GF-D8 (cell line): ENCODE measurements at regions not wholly inside any gene's neighbourhood (a gene's known extent, or its start where the extent isn't known, plus 50 kb on each side); places are given as distances from the start of the nearest gene placed in this dataset.

ENCODE experiments used
- DNase-seq: peaks from one replicate; lab custom pipeline; 2025; lab: John Stamatoyannopoulos, UW

DNA sequence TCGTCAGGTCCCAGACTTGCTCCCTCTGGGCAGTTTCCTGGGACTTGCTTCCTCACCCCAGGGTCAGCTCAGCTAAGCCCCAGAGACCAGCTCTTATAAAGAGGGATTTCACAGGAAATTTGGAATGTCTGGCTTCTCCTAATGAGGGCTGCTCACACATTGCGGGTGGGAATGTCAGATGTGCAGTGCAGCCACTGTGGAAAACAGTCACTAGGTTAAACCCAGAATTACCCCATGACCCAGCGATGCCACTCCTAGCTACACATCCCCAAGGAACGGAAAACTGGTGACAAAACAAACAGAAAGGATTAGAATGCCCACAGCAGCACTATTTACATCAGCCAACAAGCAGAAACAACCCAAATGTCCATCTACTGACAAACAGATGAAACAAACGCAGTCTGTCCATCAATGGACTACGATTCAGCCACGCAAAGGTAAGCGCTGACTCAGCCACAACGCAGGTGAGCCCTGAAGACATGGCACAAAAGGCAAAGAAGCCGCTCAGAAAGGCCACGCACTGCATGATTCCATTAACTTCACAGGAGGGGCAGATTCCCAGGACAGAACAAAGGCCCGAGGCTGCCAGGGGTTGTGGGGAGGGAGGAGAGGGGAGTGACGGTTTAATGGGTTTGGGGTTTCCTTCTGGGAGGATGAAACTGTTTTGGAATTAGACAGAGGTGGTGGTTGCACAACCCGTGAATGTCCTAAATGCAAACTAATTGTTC lies 63.0 kb downstream of the NCOR2 start:
- no peak for DNase-seq

DNA sequence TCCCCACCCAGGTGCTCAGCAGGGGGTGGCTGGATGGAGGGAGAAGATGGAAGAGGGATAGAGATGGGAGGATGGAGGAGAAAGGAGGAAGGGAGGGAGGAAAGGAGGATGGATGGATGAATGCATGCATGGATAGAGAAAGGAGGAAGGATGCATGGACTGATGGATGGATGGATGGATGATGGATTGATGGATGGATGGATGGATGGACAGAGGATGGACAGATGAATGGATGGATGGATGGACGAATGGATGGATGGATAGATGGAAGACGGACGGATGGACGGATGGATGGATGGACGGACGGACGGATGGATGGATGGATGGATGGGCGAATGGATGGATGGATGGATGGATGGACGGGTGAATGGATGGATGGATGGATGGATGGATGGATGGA lies 64.1 kb downstream of the NCOR2 start:
- DNase-seq = no peak

DNA sequence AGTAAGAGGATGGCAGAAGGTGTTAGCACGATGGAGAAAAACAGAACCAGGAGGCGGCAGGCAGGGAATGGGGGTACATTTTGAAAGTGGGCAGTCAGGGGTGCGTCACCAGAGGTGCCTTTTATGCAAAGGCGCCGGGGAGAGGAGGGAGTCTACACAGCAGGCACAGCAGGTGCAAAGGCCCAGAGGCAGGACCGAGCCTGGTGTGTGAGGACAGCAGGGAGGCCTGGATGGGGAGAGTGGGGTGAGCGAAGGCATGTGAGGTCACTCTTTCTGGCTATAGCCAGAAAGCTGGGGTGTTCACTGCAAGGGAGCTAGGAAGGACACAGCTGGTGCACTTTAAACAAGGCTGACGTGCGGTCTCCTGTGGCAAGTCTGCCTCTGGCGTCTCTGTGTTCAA lies 65.0 kb downstream of the NCOR2 start:
- DNase-seq = no peak

DNA sequence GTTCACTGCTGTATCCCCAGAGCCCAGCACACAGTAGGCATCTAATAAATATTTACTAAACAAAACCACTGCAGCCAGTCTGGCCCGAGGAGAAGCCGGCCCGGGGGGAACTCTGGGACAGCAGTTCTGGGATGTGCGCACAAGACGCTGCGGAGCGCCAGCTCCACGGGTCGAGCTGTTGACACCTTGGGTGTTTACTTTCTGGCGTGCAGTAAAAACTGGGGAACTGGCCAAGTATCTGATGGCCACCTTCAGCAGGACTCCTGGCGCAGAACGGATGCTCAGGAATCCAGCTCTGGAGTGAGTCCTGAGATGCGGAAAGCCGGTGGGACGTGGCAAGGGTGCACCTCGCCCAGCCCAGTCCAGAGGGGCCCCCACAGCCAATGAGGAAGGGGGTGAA lies 65.6 kb downstream of the NCOR2 start:
- DNase-seq = no peak

DNA sequence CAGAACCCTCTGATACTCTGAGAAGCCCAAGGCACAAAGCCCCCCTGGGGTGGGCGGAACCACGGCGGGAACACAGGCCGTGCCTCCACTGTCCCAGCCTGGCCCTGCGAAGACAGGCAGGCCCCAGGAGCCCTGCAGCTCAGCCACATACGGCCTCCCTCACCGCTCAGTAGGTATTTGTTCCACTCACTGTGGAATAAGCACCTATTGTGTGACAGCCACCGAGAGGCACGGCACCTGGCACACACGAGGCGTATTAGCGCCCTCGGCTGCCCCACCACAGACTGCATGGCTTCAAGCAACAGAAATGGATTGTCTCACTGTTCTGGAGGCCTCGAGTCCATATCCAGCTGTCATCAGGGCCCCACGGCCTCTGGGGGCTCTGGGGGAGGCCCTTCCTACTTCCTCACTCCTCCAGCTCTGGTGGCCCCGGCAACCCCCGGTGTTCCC lies 66.3 kb downstream of the NCOR2 start:
- DNase-seq = no peak

DNA sequence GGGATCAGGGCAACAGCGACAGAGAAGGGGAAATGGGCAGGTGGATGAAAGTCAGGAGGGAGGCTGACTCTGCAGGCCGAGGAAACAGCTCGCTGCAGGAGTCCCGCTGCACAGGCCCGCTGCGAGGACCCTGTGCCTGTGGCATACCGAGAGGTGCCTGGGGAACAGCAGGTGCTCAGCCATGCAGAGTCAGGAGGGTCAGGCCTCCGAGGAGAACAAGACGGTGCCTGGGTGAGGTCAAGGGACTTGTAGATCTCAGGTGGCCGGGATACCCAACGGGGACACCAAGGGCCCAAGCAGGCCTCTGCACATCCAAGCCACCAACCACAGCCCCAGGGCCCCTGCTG lies 67.5 kb downstream of the NCOR2 start:
- no peak for DNase-seq

DNA sequence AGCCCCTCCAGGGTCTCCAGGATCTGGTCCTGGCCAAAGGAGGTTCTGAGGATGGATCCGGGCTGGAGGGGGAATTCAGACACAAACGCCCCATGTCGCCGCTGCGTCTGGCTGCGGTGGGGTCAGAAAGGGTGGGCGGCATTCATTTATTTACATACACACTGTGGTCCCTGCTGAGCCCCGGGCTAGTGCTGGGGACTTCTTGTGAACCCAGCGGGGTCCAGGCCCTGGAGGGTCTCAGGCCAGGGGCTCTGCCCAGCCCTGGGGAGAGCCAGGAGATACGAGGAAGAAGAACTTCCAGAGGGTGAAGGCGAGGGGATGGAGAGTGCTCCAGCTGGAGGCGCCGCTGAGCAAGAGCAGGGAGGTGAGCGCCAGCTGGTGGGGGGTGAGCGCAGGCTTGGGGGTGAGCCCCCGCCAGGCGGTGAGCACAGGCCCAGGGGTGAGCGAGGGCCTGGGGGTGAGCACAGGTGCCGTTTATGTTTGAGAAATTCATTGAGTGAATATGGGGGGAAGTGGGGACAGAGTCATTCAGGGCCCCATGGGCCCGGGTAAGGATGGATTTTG lies 68.1 kb downstream of the NCOR2 start:
- DNase-seq = no peak

DNA sequence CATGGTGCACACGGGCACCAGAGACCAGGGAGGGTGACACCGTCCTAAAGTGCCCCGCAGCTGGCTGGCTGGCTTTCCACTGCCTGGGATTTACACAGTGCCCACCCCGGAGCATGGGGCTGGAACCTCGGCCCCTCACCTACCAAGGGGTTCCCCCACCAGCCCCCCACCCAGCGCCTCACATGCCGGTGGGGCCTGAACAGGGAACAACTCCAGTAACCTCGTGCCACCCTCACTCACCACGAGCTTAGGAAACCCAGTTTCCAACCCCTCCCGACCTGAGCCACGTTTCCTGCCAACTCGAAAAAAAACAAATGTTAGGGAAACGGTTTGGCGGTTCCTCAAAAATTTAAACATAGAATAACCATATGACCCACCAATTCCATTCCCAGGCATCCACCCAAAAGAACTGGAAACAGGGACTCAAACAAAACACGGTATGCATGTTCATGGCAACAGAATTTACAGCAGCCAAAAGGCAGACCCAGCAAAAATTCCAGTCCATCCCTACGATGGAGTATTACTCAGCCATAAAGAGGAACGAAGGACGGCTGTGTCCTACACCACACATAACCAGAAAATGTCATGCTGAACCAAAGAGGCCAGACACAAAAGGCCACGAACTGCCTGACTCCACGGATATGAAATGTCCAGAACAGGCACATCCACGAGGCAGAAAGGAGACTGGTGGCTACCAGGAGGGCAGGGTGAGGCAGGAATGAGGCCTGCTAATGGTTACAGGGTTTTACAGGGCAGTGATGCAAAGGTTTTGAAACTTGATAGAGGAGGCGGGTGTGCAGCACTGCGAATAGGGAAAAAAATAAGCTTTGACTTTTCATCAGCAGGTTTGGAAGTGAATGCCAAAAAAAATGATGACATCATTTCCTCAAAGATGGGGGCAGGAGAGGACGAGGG lies 68.9 kb downstream of the NCOR2 start:
- peak; percentile 23 for DNase-seq

DNA sequence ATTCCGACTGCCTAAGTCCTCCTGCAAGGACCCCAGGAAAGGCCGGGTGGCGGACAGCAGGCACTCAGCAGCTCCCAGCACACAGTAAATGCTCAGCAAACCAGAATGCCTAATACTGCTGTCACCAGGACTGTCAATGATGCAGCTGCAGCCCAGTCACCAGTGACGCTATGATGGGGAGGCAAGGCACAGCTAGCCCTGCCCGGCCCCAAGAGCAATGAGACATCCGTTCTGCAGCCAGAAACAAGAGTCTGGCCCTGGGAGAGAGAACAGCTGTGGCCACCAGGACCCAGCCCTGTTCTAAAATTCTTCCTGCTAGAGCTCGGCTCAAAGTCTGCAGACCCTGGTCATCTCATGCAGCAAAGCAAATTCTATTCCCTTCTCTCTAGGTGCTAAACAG lies 69.8 kb downstream of the NCOR2 start:
- DNase-seq = no peak

DNA sequence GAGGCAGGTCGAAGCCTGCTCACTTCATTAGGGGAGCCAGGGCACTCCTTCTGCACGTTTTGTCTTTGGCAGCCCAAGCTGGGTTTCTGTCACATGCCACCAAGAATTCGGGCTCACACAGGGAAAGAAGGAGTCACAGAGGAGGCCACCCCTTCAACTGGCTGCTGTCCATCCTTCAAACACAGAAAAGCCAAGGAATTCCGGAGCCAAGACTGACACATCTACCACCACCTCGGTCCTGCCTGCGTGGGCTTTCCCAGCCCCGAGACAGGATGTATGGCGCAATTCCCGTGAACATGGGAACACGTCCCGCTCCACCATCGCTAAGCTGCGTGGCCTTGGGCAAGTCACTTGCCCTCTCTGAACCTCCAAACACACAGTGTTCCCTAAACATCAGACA lies 70.4 kb downstream of the NCOR2 start:
- no peak for DNase-seq

DNA sequence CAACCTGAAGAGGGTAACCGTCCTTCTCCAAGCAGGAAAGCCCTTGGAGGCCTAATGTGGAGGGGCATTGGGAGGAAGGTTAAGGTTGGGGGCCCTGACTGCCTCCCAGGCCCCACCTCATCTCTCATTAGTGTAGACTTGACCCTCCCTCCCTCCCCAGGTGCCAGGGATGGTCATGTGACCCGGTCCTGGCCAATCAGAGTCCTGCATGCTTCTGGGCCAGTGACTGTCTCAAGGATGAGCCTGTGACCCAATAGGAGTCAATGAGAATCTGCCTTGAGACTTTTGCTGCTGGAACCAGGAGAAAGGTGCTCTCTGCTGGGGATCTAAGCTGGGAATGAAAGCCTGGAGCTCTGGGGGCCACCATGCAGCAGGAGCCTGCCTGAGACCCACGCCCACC lies 70.8 kb downstream of the NCOR2 start:
- DNase-seq = no peak

DNA sequence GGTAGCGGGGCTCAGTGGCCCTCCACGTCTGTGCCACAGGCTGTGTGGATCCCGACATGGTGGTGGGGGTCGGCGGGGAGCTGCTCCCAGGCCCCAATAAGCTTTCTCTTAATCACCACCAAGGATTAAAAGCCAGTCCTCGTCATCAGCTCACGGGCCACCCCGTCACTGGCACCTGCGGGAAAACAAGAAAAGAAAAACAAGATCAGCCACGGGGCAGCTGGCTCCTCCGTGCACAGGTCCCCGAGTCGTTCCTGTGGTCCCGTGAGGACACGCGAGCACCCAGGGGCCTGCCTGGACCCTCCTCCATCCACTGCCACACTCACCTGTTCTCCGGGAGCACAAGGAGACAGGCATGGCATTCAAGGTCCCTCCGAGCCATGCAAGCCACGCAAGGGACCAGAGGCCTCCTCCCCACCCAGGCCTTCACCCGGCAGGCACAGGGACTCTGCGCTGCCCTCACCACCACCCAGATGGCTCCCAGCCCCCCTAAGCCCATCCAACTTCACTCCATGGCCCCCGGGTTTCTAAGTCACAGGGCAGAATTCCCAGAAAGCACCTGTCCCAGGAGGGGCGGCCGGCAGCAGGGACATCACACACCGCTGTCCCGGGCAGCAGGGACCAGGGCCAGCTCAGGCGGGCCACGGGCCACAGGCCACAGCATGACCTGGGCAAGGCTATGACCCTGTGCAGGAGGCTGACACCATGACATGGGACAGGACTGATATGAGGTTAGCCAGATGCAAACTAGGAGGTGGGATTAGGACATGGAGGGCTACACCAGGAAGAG lies 72.0 kb downstream of the NCOR2 start:
- DNase-seq = no peak

DNA sequence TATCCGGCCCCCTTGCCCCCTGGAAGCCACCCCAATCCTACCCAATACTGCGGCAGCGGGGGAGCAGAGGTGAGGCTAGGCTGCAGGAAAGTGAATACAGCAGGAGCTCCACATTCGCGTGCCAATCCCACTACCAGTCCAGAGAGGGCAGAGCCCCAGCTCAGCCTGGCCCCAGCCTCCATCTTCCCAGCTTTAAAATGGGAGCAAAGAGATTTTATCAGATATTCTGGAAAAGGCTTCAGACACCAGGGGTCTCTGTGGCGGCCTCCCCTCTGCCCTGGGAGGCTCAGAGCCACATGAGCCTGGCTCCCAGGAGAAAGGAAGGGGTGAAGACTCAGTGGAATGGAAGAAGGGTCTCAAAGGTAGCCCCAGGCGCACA lies 72.7 kb downstream of the NCOR2 start:
- DNase-seq = no peak

DNA sequence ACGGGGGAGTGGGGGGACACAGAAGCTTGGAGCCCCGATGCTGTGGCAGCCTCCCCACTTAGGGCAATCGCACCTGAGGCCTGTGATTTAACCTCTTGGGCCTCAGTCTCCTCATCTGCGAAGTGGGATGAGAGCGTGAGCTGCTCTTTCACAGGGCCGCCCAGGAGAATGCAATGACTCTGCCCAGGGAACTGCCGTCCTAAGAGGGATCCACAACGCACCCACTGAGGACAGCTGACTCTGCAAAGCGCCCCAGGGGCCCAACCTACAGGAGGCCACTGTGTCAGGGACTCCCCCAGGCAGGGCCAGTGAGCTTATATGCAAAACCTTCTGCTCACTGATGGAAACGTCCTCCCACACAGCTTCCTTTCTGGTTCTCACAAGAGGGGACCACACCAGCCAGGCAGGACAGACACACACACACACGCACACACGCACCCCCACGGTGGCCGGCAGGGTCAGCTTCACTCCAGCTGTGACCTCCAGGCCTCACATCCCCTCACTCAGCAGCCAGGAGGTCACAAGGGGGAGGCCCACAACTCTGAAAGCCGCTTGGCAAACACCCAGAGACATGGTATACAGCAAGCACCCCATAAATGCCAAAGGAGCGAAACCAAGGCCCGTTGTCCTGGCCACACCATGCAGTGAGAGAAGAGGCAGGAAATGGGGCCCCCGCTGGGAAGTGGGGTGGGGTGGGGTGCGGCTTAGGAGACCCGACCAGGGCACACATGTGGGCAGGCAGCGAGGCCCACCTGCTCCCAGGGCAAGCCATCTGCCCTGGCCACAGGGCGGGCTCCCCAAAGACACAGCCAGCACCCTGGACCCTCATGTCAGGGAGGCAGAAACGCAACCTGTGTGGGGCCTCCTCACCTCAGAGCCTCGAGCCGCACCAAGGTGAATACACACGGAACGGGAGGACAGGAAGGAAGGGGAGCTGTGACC lies 73.3 kb downstream of the NCOR2 start:
- DNase-seq = no peak

DNA sequence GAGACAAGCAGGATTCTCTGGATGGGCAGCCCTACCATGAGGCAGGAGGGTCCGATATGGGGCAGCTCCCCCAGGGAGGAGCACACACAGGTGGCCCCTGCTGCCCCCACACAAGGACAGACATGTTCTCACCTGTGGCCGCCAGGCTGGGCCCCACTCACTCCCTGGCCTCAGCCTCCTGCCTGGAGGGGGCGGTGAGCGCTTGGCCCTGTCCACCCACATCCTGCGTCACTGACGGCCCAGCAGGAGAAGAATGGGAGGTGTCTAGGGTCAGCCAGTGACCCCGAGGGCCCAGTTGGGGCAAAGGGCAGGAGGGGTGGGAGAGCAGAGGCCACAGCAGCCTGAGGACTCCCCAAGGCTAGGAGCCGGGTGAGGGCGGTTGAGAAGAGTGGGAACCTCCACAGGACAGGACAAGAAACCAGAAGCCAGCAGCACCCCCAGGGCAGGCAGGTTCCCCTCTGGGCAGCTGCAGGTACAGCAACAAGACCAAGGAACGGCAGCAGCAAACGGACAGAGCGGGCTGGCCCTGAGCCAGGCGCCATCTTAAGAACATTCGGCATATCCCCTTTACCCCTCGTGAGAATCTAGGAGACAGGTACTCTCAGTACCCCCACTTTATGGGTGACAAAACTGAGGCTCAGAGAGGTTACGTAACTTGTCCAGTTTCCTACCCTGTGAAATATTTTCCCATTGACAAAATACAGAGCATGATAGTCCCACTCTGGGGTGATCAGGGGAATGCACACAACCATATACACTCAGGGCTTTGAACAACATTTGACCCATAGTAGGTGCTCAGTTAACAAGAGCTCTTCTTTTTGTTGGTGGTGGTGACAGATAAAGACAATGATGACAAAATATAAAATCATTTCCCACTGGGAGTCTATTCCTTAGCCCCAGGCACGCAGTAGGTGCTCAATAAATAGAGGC lies 74.3 kb downstream of the NCOR2 start:
- DNase-seq = no peak

DNA sequence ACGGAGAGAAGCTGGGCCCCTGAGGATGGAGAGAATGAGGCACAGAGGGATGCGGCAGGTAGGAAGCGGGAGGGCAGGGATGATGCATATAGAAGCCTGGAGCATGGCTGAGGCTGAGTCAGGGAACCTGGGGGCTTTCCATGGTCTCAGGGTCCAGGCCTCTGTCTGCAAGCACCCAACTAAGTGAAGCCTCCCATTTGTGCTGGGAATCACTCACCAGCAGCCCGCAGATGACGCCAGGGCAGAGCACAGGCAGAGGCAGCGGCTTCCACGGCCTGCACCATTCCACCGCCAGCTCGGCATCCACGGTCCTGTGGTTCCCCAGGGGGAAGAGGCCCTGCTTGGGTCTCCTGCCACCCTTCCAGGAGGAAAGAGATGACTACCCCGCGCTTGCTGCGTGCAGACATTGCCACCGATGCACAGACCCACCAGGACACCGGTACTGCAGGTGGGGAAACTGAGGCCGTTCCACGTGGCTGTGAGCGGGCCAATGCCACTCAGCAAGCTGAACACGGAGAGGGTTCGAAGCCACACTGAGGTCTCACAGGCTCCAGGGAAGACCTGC lies 75.5 kb downstream of the NCOR2 start:
- DNase-seq = no peak

DNA sequence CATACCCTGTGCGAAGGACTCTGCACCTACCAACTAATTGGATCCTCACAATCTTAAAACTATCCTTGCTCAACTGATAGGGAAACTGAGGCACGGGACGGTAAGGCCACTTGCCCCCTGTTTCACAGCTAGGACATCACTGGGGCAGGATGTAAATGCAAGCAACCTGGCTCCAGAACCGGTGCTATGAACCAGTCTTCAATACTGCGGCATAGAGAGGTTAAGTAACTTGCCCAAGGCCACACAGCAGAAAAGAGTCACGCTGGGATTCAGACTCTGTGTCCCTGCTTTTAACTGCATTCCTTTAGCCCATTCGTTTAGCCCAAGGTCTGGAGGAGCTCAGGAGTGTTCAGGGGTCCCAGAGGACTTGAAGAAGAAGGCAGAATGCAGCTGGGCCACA lies 76.1 kb downstream of the NCOR2 start:
- DNase-seq = no peak

DNA sequence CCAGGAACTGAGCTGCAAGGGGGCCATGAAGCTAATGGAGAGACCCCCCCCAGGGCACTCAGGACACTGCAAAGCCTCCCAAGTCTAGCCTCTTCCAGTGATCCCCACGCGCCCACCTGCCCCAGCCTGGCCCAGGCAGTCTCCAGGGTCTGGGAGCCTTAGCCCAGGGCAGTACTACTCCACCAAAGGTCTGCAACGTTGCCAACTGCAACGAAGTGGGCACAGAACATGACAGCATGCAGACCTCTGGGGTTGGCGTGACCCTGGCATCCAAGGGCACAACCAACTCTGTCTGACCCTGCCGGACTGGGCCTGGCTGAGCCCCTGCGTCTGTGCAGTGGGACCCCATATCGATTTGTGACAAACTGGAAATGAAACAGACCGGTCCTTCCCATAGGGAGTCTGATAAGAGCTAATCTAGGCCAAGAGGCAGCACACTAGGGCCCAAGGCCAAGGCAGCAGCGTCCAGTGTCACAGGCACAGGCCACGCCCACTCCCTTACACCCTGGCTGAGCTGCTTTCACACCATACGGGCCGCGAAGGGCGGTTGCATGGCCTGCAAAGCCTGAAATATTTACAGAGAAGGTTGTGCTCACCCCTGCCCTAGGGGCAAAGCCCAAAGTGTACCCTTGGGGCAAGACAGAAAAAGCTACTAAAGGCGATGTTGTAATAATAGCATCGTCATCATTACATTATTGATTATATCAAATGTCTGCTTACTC lies 76.7 kb downstream of the NCOR2 start:
- DNase-seq = no peak

DNA sequence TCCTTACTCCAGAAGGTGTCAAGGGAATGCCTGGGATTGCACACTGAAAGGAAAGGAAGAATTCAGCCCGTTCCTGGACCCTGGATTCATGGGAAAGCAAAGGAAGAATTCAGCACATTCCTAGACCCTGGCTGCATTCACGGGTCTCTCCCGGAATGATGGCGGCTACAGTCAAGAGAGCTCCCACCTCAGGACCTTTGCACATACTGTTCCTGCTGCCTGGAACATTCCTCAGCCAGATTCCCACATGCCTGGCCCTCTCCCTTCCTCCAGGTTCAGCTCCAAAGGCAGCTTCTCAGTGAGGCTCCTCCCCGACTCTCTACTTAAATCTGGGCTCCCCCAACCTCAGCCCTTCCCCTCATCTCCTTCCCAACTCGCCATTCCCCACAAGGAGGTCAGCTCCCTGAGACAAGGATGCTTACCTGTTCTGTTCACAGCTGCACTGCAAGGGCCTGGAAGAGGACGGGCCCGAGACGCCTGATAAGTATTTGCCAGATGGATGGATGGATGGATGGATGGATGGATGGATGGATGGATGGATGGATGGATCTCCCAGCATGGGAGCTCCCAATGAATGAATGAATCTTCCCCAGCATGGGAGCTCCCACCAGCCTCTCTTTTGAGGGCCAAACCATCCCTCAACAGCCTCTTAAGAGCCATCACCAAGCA lies 77.4 kb downstream of the NCOR2 start:
- no peak for DNase-seq
